Body of pancreas (tissue), 4 donors: ENCODE measurements at regions not wholly inside any gene's neighbourhood (a gene's known extent, or its start where the extent isn't known, plus 50 kb on each side); places are given as distances from the start of the nearest gene placed in this dataset.

Experiments
- ATAC-seq: fragments of 150-250 bp; one replicate; pipeline ENCODE4 v1.9.1; 2016
- DNase-seq, 4 donors: peaks; one replicate each; pipeline ENCODE4 v3.0.0-alpha.2; 2019
- H3K27ac ChIP-seq, 4 donors: fragments of 200-600 bp; sonication (generic); 1 replicate in 3 of 4; 2 replicates in 1 of 4; pipeline versions ENCODE4 v1.5.1 to v1.6.1; 2016 to 2019; ENCODE audit warnings: mild to moderate bottlenecking in 1 of 4, mixed read lengths in 1 of 4, moderate library complexity in 1 of 4
- H3K27me3 ChIP-seq, 2 donors: fragments of 200-600 bp; sonication (generic); one replicate each; pipeline ENCODE4 v1.6.0; 2016; ENCODE audit warnings: mild to moderate bottlenecking in 1 of 2
- H3K36me3 ChIP-seq, 2 donors: fragments of 200-600 bp; sonication (generic); replicated peaks in 1 of 2; 2 replicates each; pipeline ENCODE4 v1.5.1; 2016; ENCODE audit warnings: low read depth in 2 of 2; ENCODE audit not compliant: insufficient read depth in 1 of 2
- H3K4me1 ChIP-seq: fragments of 200-600 bp; sonication (generic); one replicate; pipeline ENCODE4 v1.6.0; 2016
- H3K4me3 ChIP-seq, 2 donors: fragments of 200-600 bp; sonication (generic); 1 replicate in 1 of 2; 2 replicates in 1 of 2; pipeline ENCODE4 v1.5.1; 2016 to 2019
- H3K9me3 ChIP-seq, 3 donors: fragments of 200-600 bp; sonication (generic); 1 replicate in 2 of 3; 2 replicates in 1 of 3; pipeline ENCODE4 v1.5.1; 2016
- POLR2A ChIP-seq, 3 donors: fragments of 450-650 bp; IDR thresholded peaks; one replicate each; pipeline ENCODE4 v1.6.1; 2016; ENCODE audit warnings: antibody characterized with exemption in 3 of 3, mild to moderate bottlenecking in 2 of 3
- WGBS, 2 donors: methylation state at CpG; one replicate each; pipeline ENCODE4 v1.1.5; 2017; 5-methylcytosine and 5-hydroxymethylcytosine counted together
- intact Hi-C: fragments of 100-400 bp; cut with DNase I; formaldehyde crosslinking; loops from one replicate; pipeline ENCODE4 v1.15.1; 2023
- TF ChIP-seq, protein P1 (sequence below), 7 experiments: fragments of 450-650 bp in 4 of 7; fragments of 200-600 bp in 3 of 7; sonication (generic) in 3 of 7; IDR thresholded peaks; one replicate each; pipeline ENCODE4 v1.5.1; 2016 to 2019; ENCODE audit warnings: antibody characterized with exemption in 7 of 7

- TF ChIP-seq POLR2A (IDR thresholded peaks at IDR 0.05) = no peak
- TF ChIP-seq, protein P1, sequence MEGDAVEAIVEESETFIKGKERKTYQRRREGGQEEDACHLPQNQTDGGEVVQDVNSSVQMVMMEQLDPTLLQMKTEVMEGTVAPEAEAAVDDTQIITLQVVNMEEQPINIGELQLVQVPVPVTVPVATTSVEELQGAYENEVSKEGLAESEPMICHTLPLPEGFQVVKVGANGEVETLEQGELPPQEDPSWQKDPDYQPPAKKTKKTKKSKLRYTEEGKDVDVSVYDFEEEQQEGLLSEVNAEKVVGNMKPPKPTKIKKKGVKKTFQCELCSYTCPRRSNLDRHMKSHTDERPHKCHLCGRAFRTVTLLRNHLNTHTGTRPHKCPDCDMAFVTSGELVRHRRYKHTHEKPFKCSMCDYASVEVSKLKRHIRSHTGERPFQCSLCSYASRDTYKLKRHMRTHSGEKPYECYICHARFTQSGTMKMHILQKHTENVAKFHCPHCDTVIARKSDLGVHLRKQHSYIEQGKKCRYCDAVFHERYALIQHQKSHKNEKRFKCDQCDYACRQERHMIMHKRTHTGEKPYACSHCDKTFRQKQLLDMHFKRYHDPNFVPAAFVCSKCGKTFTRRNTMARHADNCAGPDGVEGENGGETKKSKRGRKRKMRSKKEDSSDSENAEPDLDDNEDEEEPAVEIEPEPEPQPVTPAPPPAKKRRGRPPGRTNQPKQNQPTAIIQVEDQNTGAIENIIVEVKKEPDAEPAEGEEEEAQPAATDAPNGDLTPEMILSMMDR (IDR thresholded peaks at IDR 0.05) = no peak
- ATAC-seq (no peak), DNase-seq (no peak)
- H3K4me3 ChIP-seq = no peak overlapping the region
- H3K27ac ChIP-seq = no peak overlapping the region
- intact Hi-C loops = no loop called here
- no peaks in the 10 kb centered on the region for H3K27me3 ChIP-seq
- no peaks in the 10 kb centered on the region for H3K4me1 ChIP-seq
- no peaks in the 10 kb centered on the region for H3K36me3 ChIP-seq
- 59 to 67% methylated on average over 2 of the region's 2 CpGs for WGBS, 2 donors
- H3K9me3 ChIP-seq = no peaks in the 10 kb centered on the region
Observed at GRCh38 chr9:20291201-20291600, 331.1 kb downstream of the MLLT3 start.

GRCh38 chr9:20290257-20290656 is 332.0 kb downstream of the MLLT3 start:
- ATAC-seq (no peak), DNase-seq (no peak)
- H3K36me3 ChIP-seq = no peaks in the 10 kb centered on the region
- no peaks in the 10 kb centered on the region for H3K27me3 ChIP-seq
- no peaks in the 10 kb centered on the region for H3K9me3 ChIP-seq
- WGBS, 2 donors = 73 to 78% methylated on average over 5 to 6 of the region's 6 CpGs
- intact Hi-C loops = no loop called here
- no peaks in the 10 kb centered on the region for H3K4me1 ChIP-seq
- H3K4me3 ChIP-seq = no peak overlapping the region
- TF ChIP-seq, protein P1 (IDR thresholded peaks at IDR 0.05) = no peak
- no peak for TF ChIP-seq POLR2A (IDR thresholded peaks at IDR 0.05)
- no peak overlapping the region for H3K27ac ChIP-seq

DNA sequence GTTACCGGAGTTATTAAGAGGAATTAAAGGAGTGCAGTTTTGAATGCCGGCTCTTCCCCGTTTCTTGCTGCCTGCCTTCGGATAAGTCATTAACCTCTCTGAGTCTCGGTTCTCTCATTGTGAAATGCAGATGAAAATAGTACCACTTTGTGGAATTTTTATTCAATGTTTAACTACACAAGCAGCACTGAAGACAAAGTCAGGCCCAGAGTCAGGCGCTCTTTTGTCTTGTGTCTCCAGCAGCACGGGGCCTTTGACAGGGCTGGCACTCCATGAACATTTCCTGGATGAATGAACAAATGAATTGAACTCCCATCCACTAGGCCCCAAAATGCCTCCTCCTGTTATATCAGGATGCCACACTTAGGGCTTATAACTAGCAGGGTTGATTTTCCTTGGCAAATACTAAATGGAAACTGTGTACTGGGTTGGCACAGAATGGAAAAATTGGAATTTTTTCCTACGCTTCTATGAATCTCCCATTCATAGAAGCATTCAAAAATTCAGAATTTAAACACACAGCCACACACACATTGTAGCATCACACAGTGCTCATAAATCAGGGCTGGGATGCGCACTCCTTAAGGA is 332.8 kb downstream of the MLLT3 start:
- ATAC-seq (no peak), DNase-seq (no peak)
- intact Hi-C loops = no loop called here
- Histone ChIP-seq H3K27me3 (no peaks in the 10 kb centered on the region), H3K4me1 (no peaks in the 10 kb centered on the region), H3K27ac (no peak overlapping the region), H3K36me3 (no peaks in the 10 kb centered on the region), H3K4me3 (no peak overlapping the region), H3K9me3 (no peaks in the 10 kb centered on the region)
- 53 to 72% methylated on average over 9 of the region's 9 CpGs for WGBS, 2 donors
- TF ChIP-seq POLR2A (IDR thresholded peaks at IDR 0.05) = no peak
- TF ChIP-seq, protein P1 (IDR thresholded peaks at IDR 0.05) = no peak

- no peak overlapping the region for H3K27ac ChIP-seq
- DNase-seq = no peak
- WGBS, 2 donors = 73 to 79% methylated on average over 3 of the region's 3 CpGs
- TF ChIP-seq POLR2A (IDR thresholded peaks at IDR 0.05) = no peak
- TF ChIP-seq, protein P1 (IDR thresholded peaks at IDR 0.05) = no peak
- H3K4me3 ChIP-seq = no peak overlapping the region
- no peaks in the 10 kb centered on the region for H3K4me1 ChIP-seq
- intact Hi-C loops = no loop called here
- no peaks in the 10 kb centered on the region for H3K9me3 ChIP-seq
- no peaks in the 10 kb centered on the region for H3K27me3 ChIP-seq
- H3K36me3 ChIP-seq = no peaks in the 10 kb centered on the region
- ATAC-seq = no peak
Observed at GRCh38 chr9:20286969-20287368, 335.3 kb downstream of the MLLT3 start.

DNA sequence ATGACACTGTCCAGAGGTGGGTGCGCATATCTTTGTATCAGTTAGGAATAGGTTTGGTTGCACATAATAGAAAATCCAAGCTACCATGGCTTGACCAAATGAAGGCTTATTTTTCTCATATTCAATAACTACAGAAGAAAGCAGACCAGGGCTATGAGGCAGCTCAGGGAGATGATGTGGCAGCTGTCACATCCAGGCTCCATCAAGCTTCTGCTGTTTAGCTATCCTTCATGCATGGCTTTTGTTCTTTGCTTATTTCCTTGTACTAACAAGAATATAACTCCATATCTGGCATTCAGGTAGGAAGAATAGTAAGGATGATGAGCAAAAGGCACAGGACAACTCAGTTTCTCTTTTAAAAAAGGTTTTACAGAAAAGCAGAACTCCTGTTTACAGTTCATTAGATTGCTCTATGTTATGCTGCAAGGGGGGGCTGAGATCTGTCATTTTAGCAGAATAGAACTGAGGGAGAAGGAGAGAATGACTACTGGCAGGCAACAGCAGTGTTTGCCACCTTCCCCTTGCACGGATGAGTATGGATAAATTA is 336.1 kb downstream of the MLLT3 start:
- Histone ChIP-seq H3K4me3 (no peak overlapping the region), H3K27me3 (no peaks in the 10 kb centered on the region)
- intact Hi-C loops = no loop called here

More for the DNA sequence above, 336.1 kb downstream of the MLLT3 start:
- no peak for ATAC-seq
- TF ChIP-seq POLR2A (IDR thresholded peaks at IDR 0.05) = no peak
- TF ChIP-seq, protein P1 (IDR thresholded peaks at IDR 0.05) = no peak
- Histone ChIP-seq H3K9me3 (no peaks in the 10 kb centered on the region), H3K4me1 (no peaks in the 10 kb centered on the region), H3K36me3 (no peaks in the 10 kb centered on the region), H3K27ac (no peak overlapping the region)
- WGBS, 2 donors = 47 to 50% methylated on average over 2 of the region's 2 CpGs
- DNase-seq = no peak
